ENCODE measurements at regions not wholly inside any gene's neighbourhood (a gene's known extent, or its start where the extent isn't known, plus 50 kb on each side); places are given as distances from the start of the nearest gene placed in this dataset.

DNA sequence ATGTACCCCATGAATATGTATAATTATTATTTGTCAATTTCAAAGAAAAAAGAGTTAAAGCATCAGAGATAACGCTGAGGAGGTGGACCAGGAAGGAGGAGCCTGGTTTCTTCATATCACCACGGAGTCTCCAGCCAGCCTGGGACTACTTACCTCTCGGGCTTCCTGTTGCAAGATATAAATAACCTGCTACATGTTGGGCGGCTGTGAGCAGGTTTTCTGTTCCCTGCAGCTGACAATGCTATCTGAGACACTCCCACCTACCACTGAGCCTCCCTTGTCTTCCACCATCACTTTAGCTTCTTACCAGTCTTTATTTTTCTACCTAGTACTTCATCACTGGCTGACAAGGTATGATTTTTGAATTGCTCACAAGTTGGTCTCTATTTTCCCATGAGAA, 102.7 kb upstream of the CPEB4 start:
- dilution Hi-C loops (cut with HindIII; ENCODE audit: low sequenced_read_pairs, unreplicated experiment) (no loop called here), intact Hi-C loops (cut with micrococcal nuclease) (no loop called here), in situ Hi-C loops (cut with MboI; ENCODE audit: low sequenced_read_pairs) (no loop called here)
- H3K4me1 ChIP-seq (ENCODE audit: control insufficient read depth, insufficient read depth, low read length), result peaks cover 22% of the 10 kb centered on the region
- no peak overlapping the region for H3K14ac ChIP-seq (replicated peaks; ENCODE audit: low read depth, low read length)
- no peak overlapping the region for H2BK5ac ChIP-seq (ENCODE audit: low read depth, low read length, poor library complexity, severe bottlenecking)
- H3K79me1 ChIP-seq (ENCODE audit: low read depth in 1 of 2, low read length in 2 of 2), result 0 out of 4 replicates have a peak, but pooled peaks cover 0 to 3% of the 10 kb centered on the region in 2 experiments
- no peak overlapping the region for H2AK9ac ChIP-seq (replicated peaks; ENCODE audit: low read depth, low read length, poor library complexity)
- H3K4me2 ChIP-seq (ENCODE audit: low read depth, low read length), result no peak overlapping the region
- H3K4me3 ChIP-seq (ENCODE audit: insufficient read depth, low read depth, low read length), result no peak overlapping the region
- peaks cover 10% of the 10 kb centered on the region for H3K9me1 ChIP-seq (ENCODE audit: insufficient read depth, low read length)
- H3K9ac ChIP-seq (ENCODE audit: low read depth, low read length), result no peak overlapping the region
- POLR2A ChIA-PET (ENCODE audit: unreplicated experiment), result no interaction called here
- DNase-seq, result no peak
- H4K20me1 ChIP-seq (ENCODE audit: insufficient read depth, low read length), result no peaks in the 10 kb centered on the region
- BruUV-seq (replicated peaks), result no TSS peak
- no peak for ATAC-seq (ENCODE audit: low read depth)
- no peak overlapping the region for H3K56ac ChIP-seq (ENCODE audit: extremely low read depth, insufficient read depth, low read length)
- WGBS, 2 experiments (ENCODE audit: extremely low coverage in 2 of 2, insufficient read length in 1 of 2), result 53% methylated on average over 3 of the region's 4 CpGs; no CpG with 5 or more reads in 1 of the 2 experiments
- H3K9me3 ChIP-seq (ENCODE audit: control insufficient read depth, insufficient read depth, low read length), result no peaks in the 10 kb centered on the region
- H3K18ac ChIP-seq (ENCODE audit: low read depth, low read length), result no peak overlapping the region
- no peak overlapping the region for H4K5ac ChIP-seq (ENCODE audit: low read depth, low read length)
- no peak overlapping the region for H2BK15ac ChIP-seq (ENCODE audit: low read depth, low read length)
- TF ChIP-seq NFE2L2 (IDR thresholded peaks at IDR 0.05; ENCODE audit: low read depth, low read length) (no peak), FOS (IDR thresholded peaks at IDR 0.05; ENCODE audit: low read depth, low read length) (no peak), CHD1 (IDR thresholded peaks at IDR 0.05; ENCODE audit: low read depth, low read length) (no peak), MAZ (IDR thresholded peaks at IDR 0.05; ENCODE audit: borderline replicate concordance, low read depth, low read length) (no peak), RAD21 (IDR thresholded peaks at IDR 0.05; ENCODE audit: low read length) (no peak), RCOR1 (IDR thresholded peaks at IDR 0.05; ENCODE audit: insufficient replicate concordance, low read length) (no peak), MXI1 (IDR thresholded peaks at IDR 0.05; ENCODE audit: borderline replicate concordance, low read depth, low read length) (no peak), RFX5 (IDR thresholded peaks at IDR 0.05; ENCODE audit: low read depth, low read length) (no peak), POLR2A (IDR thresholded peaks at IDR 0.05; ENCODE audit: low read depth, low read length) (no peak), CEBPB (IDR thresholded peaks at IDR 0.05; ENCODE audit: low read depth, low read length) (no peak), BHLHE40 (IDR thresholded peaks at IDR 0.05; ENCODE audit: low read depth, low read length) (no peak), SMC3 (IDR thresholded peaks at IDR 0.05; ENCODE audit: low read depth, low read length) (no peak), MAFK (IDR thresholded peaks at IDR 0.05; ENCODE audit: low read depth, low read length) (no peak)
- TF ChIP-seq, protein P1, sequence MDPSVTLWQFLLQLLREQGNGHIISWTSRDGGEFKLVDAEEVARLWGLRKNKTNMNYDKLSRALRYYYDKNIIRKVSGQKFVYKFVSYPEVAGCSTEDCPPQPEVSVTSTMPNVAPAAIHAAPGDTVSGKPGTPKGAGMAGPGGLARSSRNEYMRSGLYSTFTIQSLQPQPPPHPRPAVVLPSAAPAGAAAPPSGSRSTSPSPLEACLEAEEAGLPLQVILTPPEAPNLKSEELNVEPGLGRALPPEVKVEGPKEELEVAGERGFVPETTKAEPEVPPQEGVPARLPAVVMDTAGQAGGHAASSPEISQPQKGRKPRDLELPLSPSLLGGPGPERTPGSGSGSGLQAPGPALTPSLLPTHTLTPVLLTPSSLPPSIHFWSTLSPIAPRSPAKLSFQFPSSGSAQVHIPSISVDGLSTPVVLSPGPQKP (IDR thresholded peaks at IDR 0.05; ENCODE audit: borderline replicate concordance, low read depth, low read length), result no peak
- TF ChIP-seq, protein P2, sequence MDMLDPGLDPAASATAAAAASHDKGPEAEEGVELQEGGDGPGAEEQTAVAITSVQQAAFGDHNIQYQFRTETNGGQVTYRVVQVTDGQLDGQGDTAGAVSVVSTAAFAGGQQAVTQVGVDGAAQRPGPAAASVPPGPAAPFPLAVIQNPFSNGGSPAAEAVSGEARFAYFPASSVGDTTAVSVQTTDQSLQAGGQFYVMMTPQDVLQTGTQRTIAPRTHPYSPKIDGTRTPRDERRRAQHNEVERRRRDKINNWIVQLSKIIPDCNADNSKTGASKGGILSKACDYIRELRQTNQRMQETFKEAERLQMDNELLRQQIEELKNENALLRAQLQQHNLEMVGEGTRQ (IDR thresholded peaks at IDR 0.05; ENCODE audit: low read depth, low read length), result no peak
- TF ChIP-seq, protein P3, sequence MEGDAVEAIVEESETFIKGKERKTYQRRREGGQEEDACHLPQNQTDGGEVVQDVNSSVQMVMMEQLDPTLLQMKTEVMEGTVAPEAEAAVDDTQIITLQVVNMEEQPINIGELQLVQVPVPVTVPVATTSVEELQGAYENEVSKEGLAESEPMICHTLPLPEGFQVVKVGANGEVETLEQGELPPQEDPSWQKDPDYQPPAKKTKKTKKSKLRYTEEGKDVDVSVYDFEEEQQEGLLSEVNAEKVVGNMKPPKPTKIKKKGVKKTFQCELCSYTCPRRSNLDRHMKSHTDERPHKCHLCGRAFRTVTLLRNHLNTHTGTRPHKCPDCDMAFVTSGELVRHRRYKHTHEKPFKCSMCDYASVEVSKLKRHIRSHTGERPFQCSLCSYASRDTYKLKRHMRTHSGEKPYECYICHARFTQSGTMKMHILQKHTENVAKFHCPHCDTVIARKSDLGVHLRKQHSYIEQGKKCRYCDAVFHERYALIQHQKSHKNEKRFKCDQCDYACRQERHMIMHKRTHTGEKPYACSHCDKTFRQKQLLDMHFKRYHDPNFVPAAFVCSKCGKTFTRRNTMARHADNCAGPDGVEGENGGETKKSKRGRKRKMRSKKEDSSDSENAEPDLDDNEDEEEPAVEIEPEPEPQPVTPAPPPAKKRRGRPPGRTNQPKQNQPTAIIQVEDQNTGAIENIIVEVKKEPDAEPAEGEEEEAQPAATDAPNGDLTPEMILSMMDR (conservative IDR thresholded peaks at IDR 0.05; ENCODE audit: low read depth, low read length), result no peak
- no peak overlapping the region for H4K8ac ChIP-seq (ENCODE audit: low read depth in 2 of 2, low read length in 2 of 2)
- no peak overlapping the region for H2AFZ ChIP-seq (replicated peaks; ENCODE audit: low read length, poor library complexity)
- H2BK20ac ChIP-seq (ENCODE audit: low read depth, low read length), result no peak overlapping the region
- CTCF ChIA-PET, result no interaction called here
- no peak overlapping the region for H3K4ac ChIP-seq (ENCODE audit: low read depth, low read length)
- no peaks in the 10 kb centered on the region for H3K27me3 ChIP-seq (ENCODE audit: control insufficient read depth, insufficient read depth, low read length)
- no peak overlapping the region for H2BK120ac ChIP-seq (ENCODE audit: low read depth, low read length)
- no peak overlapping the region for H3K27ac ChIP-seq (ENCODE audit: insufficient read depth, low read length)
- H4K91ac ChIP-seq (ENCODE audit: insufficient read depth, low read depth, low read length), result no peak overlapping the region
- H3K36me3 ChIP-seq (ENCODE audit: control insufficient read depth, insufficient read depth, low read length), result no peaks in the 10 kb centered on the region
- no peak overlapping the region for H3K23ac ChIP-seq (ENCODE audit: low read depth, low read length)
- H2AK5ac ChIP-seq (ENCODE audit: low read depth, low read length), result no peak overlapping the region
